Gastroesophageal sphincter (tissue), 3 donors: ENCODE measurements at regions not wholly inside any gene's neighbourhood (a gene's known extent, or its start where the extent isn't known, plus 50 kb on each side); places are given as distances from the start of the nearest gene placed in this dataset.

Source experiments
- CTCF ChIP-seq, 4 experiments: fragments of 200-600 bp in 2 of 4; fragments of 450-650 bp in 2 of 4; sonication (generic) in 1 of 4; IDR thresholded peaks; one replicate each; pipeline ENCODE4 v1.5.1; 2017 to 2019; ENCODE audit warnings: antibody characterized with exemption in 4 of 4, mild to moderate bottlenecking in 2 of 4, moderate library complexity in 2 of 4
- EP300 ChIP-seq: sonication (generic); formaldehyde crosslinking; IDR thresholded peaks from one replicate; pipeline ENCODE4 v1.6.1; 2017; ENCODE audit warnings: antibody characterized with exemption, mild to moderate bottlenecking
- POLR2A ChIP-seq, 2 donors: fragments of 450-650 bp; IDR thresholded peaks; one replicate each; pipeline ENCODE4 v1.6.1; 2017; ENCODE audit warnings: antibody characterized with exemption in 2 of 2, mild to moderate bottlenecking in 2 of 2, moderate library complexity in 1 of 2
- POLR2AphosphoS5 ChIP-seq: sonication (generic); formaldehyde crosslinking; IDR thresholded peaks from one replicate; pipeline ENCODE4 v1.6.1; 2017; ENCODE audit warnings: antibody characterized with exemption

GRCh38 chr16:65817799-65818198 lies 548.7 kb upstream of the CDH5 start:
- TF ChIP-seq CTCF (IDR thresholded peaks at IDR 0.05) (no peak), EP300 (no peak), POLR2A (IDR thresholded peaks at IDR 0.05) (no peak), POLR2AphosphoS5 (no peak)
